Endothelial cell of umbilical vein (primary cell): ENCODE measurements at regions not wholly inside any gene's neighbourhood (a gene's known extent, or its start where the extent isn't known, plus 50 kb on each side); places are given as distances from the start of the nearest gene placed in this dataset.

Experiments used
- BruUV-seq: library from RNA; stranded (reverse); fragments of 400-500 nt; replicated peaks from 2 replicates; lab custom pipeline; 2021; lab: Mats Ljungman, UMichigan
- CTCF ChIA-PET: fragments of 300-600, 350-600 bp; sonication (Branson Sonifier 250); formaldehyde crosslinking; loops from one replicate; lab custom pipeline; 2021; ENCODE audit warnings: antibody characterized with exemption, inconsistent platforms; lab: Charles Lee
- POLR2A ChIA-PET: fragments of 300-600, 350-600 bp; sonication (Branson Sonifier 250); formaldehyde crosslinking; loops from one replicate; lab custom pipeline; 2021; ENCODE audit warnings: antibody characterized with exemption, inconsistent platforms; lab: Charles Lee
- DNase-seq: peaks from one replicate; pipeline ENCODE4 v3.0.0-alpha.2; 2011; ENCODE audit warnings: low read depth, low spot score
- FAIRE-seq: peaks from 2 replicates; lab custom pipeline; 2011; peaks lifted over from hg19 to GRCh38; lab: Jason Lieb, UNC
- H2AFZ ChIP-seq: 2 replicates; pipeline ENCODE4 v1.6.0; 2012; ENCODE audit warnings: low read depth, low read length, control low read depth, inconsistent platforms
- H3K27ac ChIP-seq: 2 replicates; pipeline ENCODE4 v1.5.1; 2011; ENCODE audit warnings: low read depth, mild to moderate bottlenecking, control low read depth, low read length, moderate library complexity; ENCODE audit not compliant: insufficient read depth
- H3K27me3 ChIP-seq, 2 experiments: 2 replicates each; pipeline versions ENCODE4 v1.6.0 to v1.6.1; 2011; ENCODE audit warnings: low read length in 2 of 2, mixed read lengths in 1 of 2; ENCODE audit not compliant: control insufficient read depth in 2 of 2, insufficient read depth in 2 of 2
- H3K36me3 ChIP-seq, 2 experiments: 2 replicates in 1 of 2; 3 replicates in 1 of 2; pipeline ENCODE4 v1.5.1; 2011; ENCODE audit warnings: low read length in 2 of 2, mild to moderate bottlenecking in 1 of 2, moderate library complexity in 1 of 2; ENCODE audit not compliant: control insufficient read depth in 2 of 2, insufficient read depth in 2 of 2; ENCODE audit errors: extremely low read depth in 1 of 2
- H3K4me1 ChIP-seq: 3 replicates; pipeline ENCODE4 v1.5.1; 2011; ENCODE audit warnings: mild to moderate bottlenecking, low read length; ENCODE audit not compliant: control insufficient read depth, insufficient read depth; ENCODE audit errors: extremely low read depth
- H3K4me2 ChIP-seq: 2 replicates; pipeline ENCODE4 v1.6.1; 2011; ENCODE audit warnings: low read length, control low read depth, mixed read lengths; ENCODE audit not compliant: insufficient read depth
- H3K4me3 ChIP-seq, 3 experiments: fragments of 200-600 bp in 1 of 3; sonication (generic), shearing (Covaris generic) in 1 of 3; replicated peaks in 1 of 3; 2 replicates each; pipeline ENCODE4 v1.5.1; 2011 to 2016; ENCODE audit warnings: control low read depth in 3 of 3, low read length in 3 of 3, mild to moderate bottlenecking in 2 of 3, inconsistent platforms in 1 of 3, low read depth in 1 of 3, moderate library complexity in 1 of 3; ENCODE audit not compliant: insufficient read depth in 1 of 3
- H3K79me2 ChIP-seq: 2 replicates; pipeline ENCODE4 v1.6.0; 2012; ENCODE audit warnings: low read length, inconsistent platforms; ENCODE audit not compliant: control insufficient read depth, insufficient read depth
- H3K9ac ChIP-seq: replicated peaks from 2 replicates; pipeline ENCODE3; 2011; ENCODE audit warnings: low read length, control low read depth; ENCODE audit not compliant: insufficient read depth; ENCODE audit errors: extremely low read depth
- H3K9me1 ChIP-seq: replicated peaks from 3 replicates; pipeline ENCODE4 v1.6.0; 2011; ENCODE audit warnings: mild to moderate bottlenecking, low read length; ENCODE audit not compliant: control insufficient read depth, insufficient read depth; ENCODE audit errors: extremely low read depth
- H3K9me3 ChIP-seq: replicated peaks from 2 replicates; pipeline ENCODE4 v1.5.1; 2012; ENCODE audit warnings: low read length, inconsistent platforms; ENCODE audit not compliant: control insufficient read depth, insufficient read depth
- H4K20me1 ChIP-seq: replicated peaks from 2 replicates; pipeline ENCODE3; 2011; ENCODE audit warnings: mild to moderate bottlenecking, low read length; ENCODE audit not compliant: control insufficient read depth, insufficient read depth; ENCODE audit errors: extremely low read depth
- CTCF ChIP-seq, 2 donors: IDR thresholded peaks; 1 replicate in 1 of 2; 2 replicates in 1 of 2; pipeline ENCODE4 v1.5.1; 2011; ENCODE audit warnings: low read length in 2 of 2, mild to moderate bottlenecking in 2 of 2, moderate library complexity in 2 of 2, control low read depth in 1 of 2, inconsistent platforms in 1 of 2, low read depth in 1 of 2; ENCODE audit not compliant: insufficient read depth in 1 of 2; ENCODE audit errors: extremely low read depth in 1 of 2
- EZH2 ChIP-seq: IDR thresholded peaks from 2 replicates; pipeline ENCODE4 v1.6.1; 2012; ENCODE audit warnings: borderline replicate concordance, low read depth, mild to moderate bottlenecking, moderate library complexity, low read length, inconsistent platforms; ENCODE audit not compliant: severe bottlenecking
- FOS ChIP-seq: IDR thresholded peaks from 2 replicates; pipeline ENCODE4 v1.6.1; 2011; ENCODE audit warnings: mild to moderate bottlenecking, low read length, moderate library complexity, borderline replicate concordance; ENCODE audit not compliant: insufficient read depth
- GATA2 ChIP-seq: IDR thresholded peaks from 2 replicates; pipeline ENCODE4 v1.7.0; 2011; ENCODE audit warnings: low read depth, mild to moderate bottlenecking, moderate library complexity, mixed read lengths, low read length; ENCODE audit not compliant: insufficient read length, insufficient read depth
- JUN ChIP-seq: IDR thresholded peaks from 2 replicates; pipeline ENCODE4 v1.6.1; 2011; ENCODE audit warnings: borderline replicate concordance, low read depth; ENCODE audit not compliant: insufficient read length, insufficient read depth
- MAX ChIP-seq: IDR thresholded peaks from 2 replicates; pipeline ENCODE4 v1.6.1; 2011; ENCODE audit not compliant: insufficient read depth, insufficient read length
- MYC ChIP-seq: IDR thresholded peaks from one replicate; pipeline ENCODE4 v1.6.1; 2011; ENCODE audit warnings: mild to moderate bottlenecking, low read depth, low read length
- POLR2A ChIP-seq: IDR thresholded peaks from 2 replicates; pipeline ENCODE4 v1.6.1; 2012; ENCODE audit warnings: low read depth, mild to moderate bottlenecking, control low read depth, low read length
- POLR2AphosphoS5 ChIP-seq: IDR thresholded peaks from 2 replicates; pipeline ENCODE4 v1.6.1; 2012; ENCODE audit warnings: low read depth, mild to moderate bottlenecking, control low read depth, low read length, moderate library complexity; ENCODE audit not compliant: insufficient read depth
- dilution Hi-C: fragments of 300-500 bp; cut with MboI; formaldehyde crosslinking; loops from one replicate; pipeline ENCODE4 v1.15.0; 2019; ENCODE audit warnings: low sequenced_read_pairs; ENCODE audit not compliant: extremely low pct_ligation_motif_present
- intact Hi-C: fragments of 100-400 bp; cut with micrococcal nuclease; formaldehyde crosslinking; loops from one replicate; pipeline ENCODE4 v1.10.0; 2022

- no TSS peak for BruUV-seq
- Histone ChIP-seq H3K27ac (no peak overlapping the region), H3K4me3 (no peak overlapping the region), H3K4me2 (no peak overlapping the region), H3K79me2 (no peaks in the 10 kb centered on the region), H3K9me1 (no peaks in the 10 kb centered on the region), H3K4me1 (no peaks in the 10 kb centered on the region), H3K9ac (no peak overlapping the region), H3K36me3 (peaks cover 4 to 6% of the 10 kb centered on the region in 2 experiments), H4K20me1 (no peaks in the 10 kb centered on the region), H3K27me3 (no peaks in the 10 kb centered on the region), H2AFZ (no peak overlapping the region), H3K9me3 (no peaks in the 10 kb centered on the region)
- FAIRE-seq (no peak), DNase-seq (no peak)
- TF ChIP-seq FOS (no peak), CTCF (IDR thresholded peaks at IDR 0.05; ENCODE audit: extremely low read depth in 1 of 2, insufficient read depth in 1 of 2, low read depth in 1 of 2, low read length in 2 of 2) (no peak), GATA2 (no peak), JUN (no peak), MAX (no peak), MYC (no peak), POLR2AphosphoS5 (no peak), POLR2A (no peak), EZH2 (no peak)
- ChIA-PET POLR2A (no interaction called here), CTCF (no interaction called here)
- intact Hi-C loops (no loop called here), dilution Hi-C loops (no loop called here)
Measured at GRCh38 chr2:215672406-215672805, 236.5 kb upstream of the FN1 start.
